ENCODE measurements at regions not wholly inside any gene's neighbourhood (a gene's known extent, or its start where the extent isn't known, plus 50 kb on each side); places are given as distances from the start of the nearest gene placed in this dataset.

DNA sequence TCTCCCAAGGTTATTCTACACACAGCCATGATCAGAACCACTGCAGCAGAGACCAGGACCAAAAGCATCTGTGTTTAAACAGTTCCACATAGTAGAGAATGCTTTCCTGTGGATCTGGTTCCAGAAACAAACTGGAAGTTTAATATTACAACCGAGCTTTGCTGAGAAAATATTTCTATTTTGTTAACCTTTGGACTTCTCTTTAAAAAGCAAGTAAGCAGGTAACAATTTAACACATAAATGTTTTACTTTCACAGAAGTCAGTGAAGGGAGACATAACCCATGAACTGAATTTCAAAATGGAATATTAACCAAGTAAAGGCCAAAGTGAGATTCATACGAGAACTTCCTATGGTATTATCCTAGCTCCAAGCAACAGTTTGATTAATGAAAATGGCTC lies 98.6 kb upstream of the PHYHIPL start:
- Histone ChIP-seq H3K9me3 (no peaks in the 10 kb centered on the region), H3K4me3 (no peak overlapping the region), H3K27ac (no peak overlapping the region), H3K4me1 (no peaks in the 10 kb centered on the region), H3K27me3 (no peaks in the 10 kb centered on the region), H3K36me3 (no peaks in the 10 kb centered on the region)
- no peak for TF ChIP-seq POLR2AphosphoS5 (IDR thresholded peaks at IDR 0.05; ENCODE audit: insufficient read depth in 1 of 2, low read depth in 1 of 2)
- TF ChIP-seq, protein P1, sequence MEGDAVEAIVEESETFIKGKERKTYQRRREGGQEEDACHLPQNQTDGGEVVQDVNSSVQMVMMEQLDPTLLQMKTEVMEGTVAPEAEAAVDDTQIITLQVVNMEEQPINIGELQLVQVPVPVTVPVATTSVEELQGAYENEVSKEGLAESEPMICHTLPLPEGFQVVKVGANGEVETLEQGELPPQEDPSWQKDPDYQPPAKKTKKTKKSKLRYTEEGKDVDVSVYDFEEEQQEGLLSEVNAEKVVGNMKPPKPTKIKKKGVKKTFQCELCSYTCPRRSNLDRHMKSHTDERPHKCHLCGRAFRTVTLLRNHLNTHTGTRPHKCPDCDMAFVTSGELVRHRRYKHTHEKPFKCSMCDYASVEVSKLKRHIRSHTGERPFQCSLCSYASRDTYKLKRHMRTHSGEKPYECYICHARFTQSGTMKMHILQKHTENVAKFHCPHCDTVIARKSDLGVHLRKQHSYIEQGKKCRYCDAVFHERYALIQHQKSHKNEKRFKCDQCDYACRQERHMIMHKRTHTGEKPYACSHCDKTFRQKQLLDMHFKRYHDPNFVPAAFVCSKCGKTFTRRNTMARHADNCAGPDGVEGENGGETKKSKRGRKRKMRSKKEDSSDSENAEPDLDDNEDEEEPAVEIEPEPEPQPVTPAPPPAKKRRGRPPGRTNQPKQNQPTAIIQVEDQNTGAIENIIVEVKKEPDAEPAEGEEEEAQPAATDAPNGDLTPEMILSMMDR (IDR thresholded peaks at IDR 0.05) = no peak
- TF ChIP-seq POLR2A (IDR thresholded peaks at IDR 0.05) = no peak
- intact Hi-C loops (cut with DNase I) = no loop called here
- no peak for DNase-seq (ENCODE audit: extremely low spot score in 2 of 2)

DNA sequence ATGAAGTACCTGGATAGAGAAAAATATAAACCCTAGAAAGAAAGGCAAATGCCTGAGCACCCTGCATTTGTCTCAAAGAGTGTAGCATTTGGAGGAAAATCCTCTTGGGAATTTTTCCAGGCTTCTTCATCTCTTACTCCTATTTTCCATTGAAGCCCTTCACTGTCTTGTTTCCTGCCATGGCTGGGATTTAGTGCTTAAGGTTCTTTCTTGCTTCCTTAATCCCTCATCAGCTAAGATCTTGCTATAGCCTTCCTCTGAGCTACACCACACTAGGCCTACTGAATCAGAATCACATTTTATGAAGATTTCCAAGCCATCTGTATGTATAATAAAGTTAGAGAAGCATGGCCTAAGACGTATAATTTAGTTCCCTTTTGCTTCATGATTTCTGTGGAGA lies 97.5 kb upstream of the PHYHIPL start:
- TF ChIP-seq, protein P1 (IDR thresholded peaks at IDR 0.05) = no peak
- no peak for TF ChIP-seq POLR2AphosphoS5 (IDR thresholded peaks at IDR 0.05; ENCODE audit: insufficient read depth in 1 of 2, low read depth in 1 of 2)
- no peak for TF ChIP-seq POLR2A (IDR thresholded peaks at IDR 0.05)
- Histone ChIP-seq H3K4me3 (no peak overlapping the region), H3K27ac (peak overlapping the region; percentile 28), H3K27me3 (no peaks in the 10 kb centered on the region), H3K4me1 (no peaks in the 10 kb centered on the region), H3K36me3 (no peaks in the 10 kb centered on the region), H3K9me3 (no peaks in the 10 kb centered on the region)
- intact Hi-C loops (cut with DNase I) = no loop called here
- no peak for DNase-seq (ENCODE audit: extremely low spot score in 2 of 2)

DNA sequence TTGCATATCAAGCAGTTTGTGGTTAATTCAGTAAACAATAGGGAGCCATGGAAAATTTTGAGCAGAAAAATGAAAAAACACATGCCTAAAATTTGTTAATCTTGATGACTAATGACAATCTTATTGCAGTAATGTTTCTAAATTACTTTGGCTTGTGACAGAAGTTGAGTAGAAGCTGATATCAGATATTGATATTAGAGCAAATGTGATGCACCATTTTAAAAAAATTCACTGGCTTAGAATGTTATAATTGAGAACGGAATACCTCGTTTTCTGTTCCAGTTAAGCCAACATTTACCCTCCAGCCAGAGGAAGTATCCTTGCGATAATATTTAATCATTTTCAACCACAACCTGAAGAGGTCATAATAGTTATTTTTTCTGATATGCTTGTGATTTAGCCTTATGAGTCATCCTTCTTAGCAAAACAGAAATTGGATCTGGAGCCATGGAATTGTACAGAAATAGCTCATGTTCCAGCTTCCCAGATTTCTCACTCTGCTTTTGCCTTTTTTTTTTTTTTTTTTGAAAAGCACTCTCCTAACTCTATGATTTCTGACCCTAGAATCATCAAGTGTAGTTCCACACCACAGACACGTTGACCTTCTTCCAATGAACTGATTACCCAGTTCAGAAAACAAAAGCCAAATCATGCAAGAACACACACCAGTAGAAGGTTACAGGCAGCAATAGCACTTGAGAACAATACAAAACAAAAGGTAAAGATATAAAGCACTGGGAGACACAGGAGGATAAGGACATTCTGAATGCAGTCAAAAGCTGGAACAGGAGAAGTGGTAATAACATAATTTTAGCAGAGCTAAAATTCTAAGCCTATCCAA lies 96.8 kb upstream of the PHYHIPL start:
- intact Hi-C loops (cut with DNase I) = no loop called here
- H3K9me3 ChIP-seq = no peaks in the 10 kb centered on the region
- no peaks in the 10 kb centered on the region for H3K27me3 ChIP-seq
- DNase-seq (ENCODE audit: extremely low spot score in 2 of 2) = no peak
- no peak overlapping the region for H3K4me3 ChIP-seq
- TF ChIP-seq POLR2A (IDR thresholded peaks at IDR 0.05) (no peak), POLR2AphosphoS5 (IDR thresholded peaks at IDR 0.05; ENCODE audit: insufficient read depth in 1 of 2, low read depth in 1 of 2) (no peak)
- TF ChIP-seq, protein P1 (IDR thresholded peaks at IDR 0.05) = no peak
- no peaks in the 10 kb centered on the region for H3K36me3 ChIP-seq
- H3K27ac ChIP-seq = peak overlapping the region; percentile 28
- H3K4me1 ChIP-seq = no peaks in the 10 kb centered on the region

- H3K27ac ChIP-seq = no peak overlapping the region
- intact Hi-C loops (cut with DNase I) = no loop called here
- no peak for TF ChIP-seq POLR2A (IDR thresholded peaks at IDR 0.05)
- TF ChIP-seq, protein P1 (IDR thresholded peaks at IDR 0.05) = no peak
- TF ChIP-seq POLR2AphosphoS5 (IDR thresholded peaks at IDR 0.05; ENCODE audit: insufficient read depth in 1 of 2, low read depth in 1 of 2) = no peak
- DNase-seq (ENCODE audit: extremely low spot score in 2 of 2) = no peak
- H3K4me3 ChIP-seq = no peak overlapping the region
- H3K9me3 ChIP-seq = no peaks in the 10 kb centered on the region
- no peaks in the 10 kb centered on the region for H3K36me3 ChIP-seq
- H3K4me1 ChIP-seq = peaks cover 10% of the 10 kb centered on the region
- no peaks in the 10 kb centered on the region for H3K27me3 ChIP-seq
These were observed 94.2 kb upstream of the PHYHIPL start for GRCh38 chr10:59082249-59082648.

- no peaks in the 10 kb centered on the region for H3K9me3 ChIP-seq
- DNase-seq (ENCODE audit: extremely low spot score in 2 of 2) = no peak
- no peak overlapping the region for H3K27ac ChIP-seq
- TF ChIP-seq POLR2A (IDR thresholded peaks at IDR 0.05) (no peak), POLR2AphosphoS5 (IDR thresholded peaks at IDR 0.05; ENCODE audit: insufficient read depth in 1 of 2, low read depth in 1 of 2) (no peak)
- TF ChIP-seq, protein P1 (IDR thresholded peaks at IDR 0.05) = no peak
- H3K4me3 ChIP-seq = no peak overlapping the region
- no peaks in the 10 kb centered on the region for H3K36me3 ChIP-seq
- intact Hi-C loops (cut with DNase I) = no loop called here
- H3K27me3 ChIP-seq = no peaks in the 10 kb centered on the region
- peaks cover 10% of the 10 kb centered on the region for H3K4me1 ChIP-seq
These were observed 91.4 kb upstream of the PHYHIPL start for GRCh38 chr10:59085054-59085453.
